ENCODE measurements at regions not wholly inside any gene's neighbourhood (a gene's known extent, or its start where the extent isn't known, plus 50 kb on each side); places are given as distances from the start of the nearest gene placed in this dataset.

- TF ChIP-seq, protein P1, sequence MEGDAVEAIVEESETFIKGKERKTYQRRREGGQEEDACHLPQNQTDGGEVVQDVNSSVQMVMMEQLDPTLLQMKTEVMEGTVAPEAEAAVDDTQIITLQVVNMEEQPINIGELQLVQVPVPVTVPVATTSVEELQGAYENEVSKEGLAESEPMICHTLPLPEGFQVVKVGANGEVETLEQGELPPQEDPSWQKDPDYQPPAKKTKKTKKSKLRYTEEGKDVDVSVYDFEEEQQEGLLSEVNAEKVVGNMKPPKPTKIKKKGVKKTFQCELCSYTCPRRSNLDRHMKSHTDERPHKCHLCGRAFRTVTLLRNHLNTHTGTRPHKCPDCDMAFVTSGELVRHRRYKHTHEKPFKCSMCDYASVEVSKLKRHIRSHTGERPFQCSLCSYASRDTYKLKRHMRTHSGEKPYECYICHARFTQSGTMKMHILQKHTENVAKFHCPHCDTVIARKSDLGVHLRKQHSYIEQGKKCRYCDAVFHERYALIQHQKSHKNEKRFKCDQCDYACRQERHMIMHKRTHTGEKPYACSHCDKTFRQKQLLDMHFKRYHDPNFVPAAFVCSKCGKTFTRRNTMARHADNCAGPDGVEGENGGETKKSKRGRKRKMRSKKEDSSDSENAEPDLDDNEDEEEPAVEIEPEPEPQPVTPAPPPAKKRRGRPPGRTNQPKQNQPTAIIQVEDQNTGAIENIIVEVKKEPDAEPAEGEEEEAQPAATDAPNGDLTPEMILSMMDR (IDR thresholded peaks at IDR 0.05; ENCODE audit: low read depth, low read length, missing control alignments): no peak
- H3K4me3 ChIP-seq (replicated peaks; ENCODE audit: low read depth, low read length): no peak overlapping the region
- no peak for DNase-seq (ENCODE audit: extremely low read depth, low read depth)
These were observed 78.0 kb upstream of the OLIG2 start for GRCh38 chr21:32947736-32948135.

- H3K4me3 ChIP-seq (replicated peaks; ENCODE audit: low read depth, low read length): no peak overlapping the region
- no peak for DNase-seq (ENCODE audit: extremely low read depth, low read depth)
- TF ChIP-seq, protein P1 (IDR thresholded peaks at IDR 0.05; ENCODE audit: low read depth, low read length, missing control alignments): no peak
These were observed 76.0 kb upstream of the OLIG2 start for GRCh38 chr21:32949701-32950100.

GRCh38 chr21:32951041-32951440 is 74.7 kb upstream of the OLIG2 start:
- TF ChIP-seq, protein P1 (IDR thresholded peaks at IDR 0.05; ENCODE audit: low read depth, low read length, missing control alignments): no peak
- no peak for DNase-seq (ENCODE audit: extremely low read depth, low read depth)
- H3K4me3 ChIP-seq (replicated peaks; ENCODE audit: low read depth, low read length): no peak overlapping the region

GRCh38 chr21:32954353-32954752 is 71.4 kb upstream of the OLIG2 start:
- TF ChIP-seq, protein P1 (IDR thresholded peaks at IDR 0.05; ENCODE audit: low read depth, low read length, missing control alignments): no peak
- DNase-seq (ENCODE audit: extremely low read depth, low read depth): no peak
- H3K4me3 ChIP-seq (replicated peaks; ENCODE audit: low read depth, low read length): no peak overlapping the region

- DNase-seq (ENCODE audit: extremely low read depth, low read depth): no peak
- TF ChIP-seq, protein P1 (IDR thresholded peaks at IDR 0.05; ENCODE audit: low read depth, low read length, missing control alignments): no peak
- no peak overlapping the region for H3K4me3 ChIP-seq (replicated peaks; ENCODE audit: low read depth, low read length)
These were observed 70.2 kb upstream of the OLIG2 start for GRCh38 chr21:32955311-32956060.

DNA sequence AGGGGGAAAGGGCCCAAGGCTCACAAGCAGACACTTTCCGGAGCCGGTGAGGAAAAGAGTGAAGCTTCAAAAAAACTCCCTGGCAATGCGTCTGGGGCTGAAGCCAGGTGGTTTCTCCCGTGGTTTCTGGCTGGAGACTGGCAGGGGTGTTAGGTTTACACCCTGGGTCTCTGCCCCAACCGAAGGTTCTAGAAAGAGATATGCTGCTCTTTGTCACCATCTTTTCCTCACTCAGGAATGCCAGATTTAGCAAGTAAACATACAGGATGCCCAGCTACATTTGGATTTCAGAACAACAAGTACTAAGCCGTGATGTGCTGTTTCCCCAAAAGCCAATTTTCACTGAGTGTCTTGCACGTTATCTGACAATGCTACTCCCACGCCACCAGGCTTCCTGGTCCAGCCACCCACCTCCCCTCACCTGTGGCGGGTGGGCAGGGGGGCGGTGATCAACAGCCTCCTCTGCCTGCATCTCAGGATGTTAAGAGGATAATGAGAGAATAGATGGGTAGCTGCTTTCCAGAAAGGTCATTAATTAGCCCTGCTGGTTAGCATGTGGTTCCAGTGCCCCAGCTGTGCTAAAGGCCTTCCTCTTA is 69.6 kb upstream of the OLIG2 start:
- no peak for DNase-seq (ENCODE audit: extremely low read depth, low read depth)
- TF ChIP-seq, protein P1 (IDR thresholded peaks at IDR 0.05; ENCODE audit: low read depth, low read length, missing control alignments): no peak
- H3K4me3 ChIP-seq (replicated peaks; ENCODE audit: low read depth, low read length): no peak overlapping the region

Data from HFF-Myc (cell line).